Activated CD4-positive, alpha-beta memory T cell treated with anti-CD3 and anti-CD28 coated beads for 36 hours (primary cell): ENCODE measurements at regions not wholly inside any gene's neighbourhood (a gene's known extent, or its start where the extent isn't known, plus 50 kb on each side); places are given as distances from the start of the nearest gene placed in this dataset.
"Not testable (repeated sequence)": the region's sequence is repeated elsewhere in the genome, so short reads cannot be mapped to it uniquely, and the experiment has no call there.

Experiments used
- CTCF ChIA-PET: fragments of 350-600 bp; sonication (Branson Sonifier 250); formaldehyde crosslinking; loops from one replicate; lab custom pipeline; 2021; ENCODE audit warnings: antibody characterized with exemption, inconsistent platforms; lab: Charles Lee
- POLR2A ChIA-PET: fragments of 350-600 bp; sonication (Branson Sonifier 250); formaldehyde crosslinking; loops from one replicate; lab custom pipeline; 2021; ENCODE audit warnings: antibody characterized with exemption; lab: Charles Lee
- DNase-seq: peaks from one replicate; pipeline ENCODE4 v3.0.0-alpha.2; 2020
- H3K27ac Mint-ChIP-seq: one replicate; pipeline ENCODE4 v1.8.0; 2021; ENCODE audit warnings: mixed read lengths
- H3K27me3 Mint-ChIP-seq: one replicate; pipeline ENCODE4 v1.8.0; 2021; ENCODE audit warnings: mixed read lengths
- H3K36me3 Mint-ChIP-seq: one replicate; pipeline ENCODE4 v1.8.0; 2021; ENCODE audit warnings: mixed read lengths
- H3K4me1 Mint-ChIP-seq: one replicate; pipeline ENCODE4 v1.8.0; 2021; ENCODE audit warnings: low read depth, mixed read lengths
- H3K4me3 Mint-ChIP-seq: one replicate; pipeline ENCODE4 v1.8.0; 2021; ENCODE audit warnings: mild to moderate bottlenecking, mixed read lengths
- H3K9me3 Mint-ChIP-seq: one replicate; pipeline ENCODE4 v1.8.0; 2021; ENCODE audit warnings: mixed read lengths
- intact Hi-C: fragments of 100-400 bp; cut with micrococcal nuclease; formaldehyde crosslinking; loops from one replicate; pipeline ENCODE4 v1.15.1; 2023

DNA sequence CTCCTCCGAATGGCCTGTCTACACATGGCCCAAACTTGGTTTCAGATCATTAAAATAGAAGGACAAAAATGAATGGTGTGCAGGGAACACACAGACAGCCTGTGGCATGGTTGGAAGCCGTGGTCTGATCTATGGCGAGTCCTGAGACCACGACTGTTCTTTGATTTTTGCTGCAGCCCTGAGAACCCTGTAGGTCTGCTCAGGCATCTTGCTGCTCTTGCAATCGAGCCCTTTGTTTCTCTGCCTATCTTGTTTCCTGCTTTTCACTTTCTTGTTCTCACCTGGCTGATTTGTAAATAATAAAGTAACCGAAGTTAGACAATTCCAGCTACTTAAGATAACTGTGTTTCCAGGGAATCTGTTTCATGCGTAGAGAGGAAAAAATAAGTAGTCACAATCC, 54.1 kb upstream of the NBPF9 start:
- H3K9me3 Mint-ChIP-seq, POLR2A ChIA-PET, H3K36me3 Mint-ChIP-seq, H3K27me3 Mint-ChIP-seq, intact Hi-C loops, CTCF ChIA-PET: not testable (repeated sequence)
- Mint-ChIP-seq H3K27ac (peak overlapping the region; percentile 56), H3K4me1 (peaks cover 12% of the 10 kb centered on the region), H3K4me3 (peak overlapping the region; percentile 37)
- peak; percentile 8 for DNase-seq

DNA sequence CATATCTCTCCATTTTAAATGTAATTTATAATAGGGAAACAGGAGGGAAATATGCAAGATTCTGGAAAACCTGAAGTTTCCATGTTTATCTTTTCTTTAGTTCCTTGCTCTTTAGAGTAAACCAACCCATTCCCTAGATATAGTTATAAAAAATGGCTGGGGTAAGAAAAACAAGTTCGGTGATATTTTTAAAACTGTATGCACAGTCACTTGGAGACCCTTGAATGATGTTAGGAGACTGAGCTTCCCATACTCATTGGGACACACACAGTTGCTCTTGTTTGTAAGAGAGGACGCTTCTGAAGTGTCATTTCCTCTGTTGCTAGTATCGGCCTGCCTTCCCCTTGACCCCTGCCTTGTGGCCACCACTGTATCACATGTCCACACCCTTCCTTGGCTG, 55.0 kb upstream of the NBPF9 start:
- H3K36me3 Mint-ChIP-seq, CTCF ChIA-PET, H3K9me3 Mint-ChIP-seq, H3K4me3 Mint-ChIP-seq, H3K27me3 Mint-ChIP-seq, POLR2A ChIA-PET, intact Hi-C loops, H3K27ac Mint-ChIP-seq, DNase-seq: not testable (repeated sequence)
- peaks cover 12% of the 10 kb centered on the region for H3K4me1 Mint-ChIP-seq

DNA sequence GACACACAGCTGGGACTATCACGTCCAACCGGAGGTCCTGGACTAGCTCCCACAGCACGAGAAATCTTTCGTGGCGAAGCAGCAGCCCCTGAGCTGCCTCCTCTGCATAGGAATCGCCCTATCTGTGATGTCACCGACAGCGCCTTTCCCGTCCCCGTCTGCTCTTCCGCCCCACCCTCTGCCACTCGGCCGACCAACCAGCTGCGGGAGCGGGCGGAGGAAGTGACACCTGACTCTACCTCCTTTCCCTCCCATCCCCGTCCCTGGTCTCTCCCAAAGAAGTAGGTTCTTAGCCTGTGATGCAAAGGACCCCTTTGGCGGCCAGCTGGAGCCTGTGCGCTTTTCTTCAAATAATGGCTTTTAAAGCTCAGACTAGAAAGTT, 59.7 kb upstream of the NBPF9 start:
- POLR2A ChIA-PET, H3K4me3 Mint-ChIP-seq, H3K27ac Mint-ChIP-seq, H3K36me3 Mint-ChIP-seq, H3K4me1 Mint-ChIP-seq, H3K9me3 Mint-ChIP-seq, DNase-seq, H3K27me3 Mint-ChIP-seq, CTCF ChIA-PET, intact Hi-C loops: not testable (repeated sequence)

DNA sequence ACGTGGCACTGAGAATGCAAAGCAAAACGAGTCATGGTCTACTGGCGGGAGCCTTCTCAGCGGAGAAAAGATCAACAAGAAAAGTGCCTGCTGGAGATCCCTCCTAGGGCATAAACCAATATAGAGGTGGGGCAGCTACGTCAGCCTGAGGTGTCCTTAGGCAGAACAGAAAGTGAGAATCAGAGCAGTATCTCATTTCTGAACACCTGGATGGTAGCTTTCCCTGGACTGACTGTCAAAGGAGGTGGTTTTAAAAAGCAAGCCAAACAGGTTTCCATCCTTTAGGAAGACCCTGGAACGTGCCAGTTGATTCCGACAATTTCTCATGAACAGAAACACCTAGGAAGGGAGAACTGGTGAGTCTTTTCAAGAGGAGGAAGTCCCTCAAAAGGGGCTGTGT, 71.4 kb upstream of the NBPF9 start:
- POLR2A ChIA-PET, CTCF ChIA-PET, H3K27me3 Mint-ChIP-seq, H3K9me3 Mint-ChIP-seq, intact Hi-C loops, H3K36me3 Mint-ChIP-seq, H3K4me1 Mint-ChIP-seq: not testable (repeated sequence)
- peak overlapping the region; percentile 74 for H3K27ac Mint-ChIP-seq
- H3K4me3 Mint-ChIP-seq, result peak overlapping the region; percentile 73
- DNase-seq, result peak; percentile 36

DNA sequence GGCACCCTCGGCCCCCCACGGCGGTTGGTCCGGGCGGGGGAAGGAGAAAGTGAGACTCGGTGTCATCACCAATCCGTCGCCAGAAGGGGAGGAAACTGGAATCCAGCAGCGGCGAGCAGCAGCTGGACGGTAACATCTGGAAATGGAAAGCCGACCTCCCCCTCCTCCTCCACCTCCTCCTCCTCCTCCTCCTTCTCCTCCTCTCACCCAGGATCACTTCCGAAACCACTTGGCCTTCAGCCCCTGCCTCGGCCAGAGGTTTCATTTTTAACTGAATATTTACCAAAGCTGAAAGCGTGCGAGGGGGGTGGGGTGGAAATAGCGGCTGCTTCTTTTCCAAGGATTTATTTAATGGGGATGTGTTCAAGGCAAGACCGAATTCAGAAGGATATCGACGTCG, 72.5 kb upstream of the NBPF9 start:
- H3K36me3 Mint-ChIP-seq, intact Hi-C loops, H3K9me3 Mint-ChIP-seq, POLR2A ChIA-PET, H3K4me1 Mint-ChIP-seq, H3K27me3 Mint-ChIP-seq, CTCF ChIA-PET: not testable (repeated sequence)
- DNase-seq, result peak; percentile 17
- H3K27ac Mint-ChIP-seq, result peak overlapping the region; percentile 74
- H3K4me3 Mint-ChIP-seq, result peak overlapping the region; percentile 71

DNA sequence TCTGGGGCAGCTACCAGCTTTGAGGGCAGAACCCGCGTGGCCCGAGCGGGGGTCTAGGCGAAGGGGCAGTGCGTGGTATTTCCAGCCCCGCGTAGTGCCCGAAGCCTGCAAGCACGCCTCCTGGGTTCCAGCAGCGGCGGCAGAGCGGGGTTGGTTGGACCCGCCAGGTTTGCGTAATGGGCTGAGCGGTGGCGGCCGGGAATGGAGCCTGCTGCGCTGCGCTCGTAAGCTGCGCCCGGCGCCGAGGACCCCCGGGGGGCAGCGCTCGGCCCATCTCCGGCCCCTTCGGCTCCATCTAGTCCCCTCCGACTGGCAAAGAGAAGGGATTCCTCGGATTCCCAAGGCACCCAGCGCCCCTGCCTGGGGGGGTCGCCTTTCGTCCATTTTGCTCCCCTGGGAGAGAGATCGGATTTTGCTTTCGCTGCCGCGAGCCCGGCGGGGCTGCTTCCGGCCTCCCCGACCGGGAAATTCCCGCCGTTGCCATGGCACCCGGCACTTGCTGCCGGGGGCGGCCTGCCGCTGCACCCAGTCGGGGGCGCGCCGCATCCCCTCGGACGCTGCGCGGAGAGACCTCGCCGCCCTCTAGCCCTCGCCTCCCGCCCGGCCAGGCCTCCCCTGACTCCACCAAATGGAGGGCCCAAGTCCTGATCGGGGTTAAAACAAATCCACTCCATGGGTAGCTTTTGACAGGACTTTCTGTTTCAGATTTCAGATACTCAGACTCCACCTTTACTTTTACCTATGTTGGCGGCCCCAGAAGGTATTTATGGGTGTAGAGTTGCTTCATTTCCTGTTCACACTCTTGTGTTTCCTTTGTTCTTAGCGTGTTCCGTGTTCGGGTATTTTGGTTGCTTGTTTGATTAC, 73.3 kb upstream of the NBPF9 start:
- CTCF ChIA-PET, H3K36me3 Mint-ChIP-seq, intact Hi-C loops, POLR2A ChIA-PET, H3K27me3 Mint-ChIP-seq, H3K9me3 Mint-ChIP-seq, H3K4me1 Mint-ChIP-seq: not testable (repeated sequence)
- H3K27ac Mint-ChIP-seq, result peak overlapping the region; percentile 88
- peak overlapping the region; percentile 80 for H3K4me3 Mint-ChIP-seq
- DNase-seq, result peak; percentile 76

DNA sequence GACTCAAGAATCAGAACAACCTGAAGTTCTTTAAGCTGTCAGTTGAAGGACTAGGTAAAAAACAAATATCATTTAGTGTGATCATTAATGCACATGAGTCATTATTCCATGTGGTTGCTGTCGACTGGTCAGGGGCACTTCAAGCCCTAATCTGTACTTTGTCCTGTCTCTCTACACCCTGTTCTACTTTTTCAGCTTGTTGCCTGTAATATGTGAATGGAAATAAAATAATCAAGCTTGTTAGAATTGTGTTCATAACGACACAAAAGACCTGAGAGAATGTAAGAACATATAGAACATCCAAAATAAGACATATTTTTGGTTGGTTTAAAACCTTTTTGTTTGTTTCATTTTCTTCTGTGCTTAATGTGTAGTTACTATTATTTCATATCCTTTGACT, 87.4 kb upstream of the NBPF9 start:
- H3K4me3 Mint-ChIP-seq, POLR2A ChIA-PET, H3K36me3 Mint-ChIP-seq, intact Hi-C loops, H3K4me1 Mint-ChIP-seq, H3K27ac Mint-ChIP-seq, DNase-seq, CTCF ChIA-PET, H3K9me3 Mint-ChIP-seq, H3K27me3 Mint-ChIP-seq: not testable (repeated sequence)

DNA sequence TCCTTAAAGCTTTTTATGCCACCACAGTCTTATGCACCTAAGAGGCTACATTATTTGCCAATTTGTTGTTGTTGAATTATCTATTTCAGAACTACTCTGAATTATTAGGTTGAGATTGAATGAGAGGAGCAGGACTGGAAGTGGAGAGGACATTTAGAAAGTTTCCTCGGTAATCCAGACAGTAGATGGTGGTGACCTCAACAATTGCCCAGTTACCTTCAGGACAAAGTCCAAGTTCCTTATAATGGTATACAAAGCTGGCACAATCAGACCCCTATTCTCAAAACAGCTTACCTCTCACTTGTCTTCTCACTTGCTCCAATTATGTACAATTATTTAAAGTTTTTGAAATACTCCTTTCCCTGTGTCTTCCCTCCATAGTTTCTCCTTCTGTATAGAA, 93.3 kb upstream of the NBPF9 start:
- DNase-seq, POLR2A ChIA-PET, H3K27me3 Mint-ChIP-seq, H3K36me3 Mint-ChIP-seq, H3K9me3 Mint-ChIP-seq, H3K4me3 Mint-ChIP-seq, H3K4me1 Mint-ChIP-seq, H3K27ac Mint-ChIP-seq, intact Hi-C loops, CTCF ChIA-PET: not testable (repeated sequence)

DNA sequence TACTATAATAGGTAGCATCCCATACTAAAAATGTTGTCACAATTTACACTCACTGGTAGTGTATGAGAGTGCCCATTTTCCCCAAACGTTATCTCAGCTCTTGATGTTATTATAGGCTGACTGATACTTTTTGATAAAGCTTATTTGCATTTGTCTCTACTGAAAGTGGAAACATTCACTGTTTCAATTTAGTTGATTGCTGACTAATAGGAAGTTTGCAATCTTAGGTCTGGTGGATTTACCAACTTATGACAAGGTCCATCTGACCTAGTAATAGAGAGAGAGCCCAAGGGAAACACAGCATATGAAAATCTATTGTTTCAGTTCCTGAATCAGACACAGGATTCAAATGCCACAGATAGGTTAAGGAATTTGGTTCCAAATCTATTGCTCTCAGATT, 97.2 kb upstream of the NBPF9 start:
- H3K36me3 Mint-ChIP-seq, H3K4me1 Mint-ChIP-seq, CTCF ChIA-PET, H3K9me3 Mint-ChIP-seq, intact Hi-C loops, H3K27me3 Mint-ChIP-seq, DNase-seq, POLR2A ChIA-PET, H3K27ac Mint-ChIP-seq, H3K4me3 Mint-ChIP-seq: not testable (repeated sequence)

DNA sequence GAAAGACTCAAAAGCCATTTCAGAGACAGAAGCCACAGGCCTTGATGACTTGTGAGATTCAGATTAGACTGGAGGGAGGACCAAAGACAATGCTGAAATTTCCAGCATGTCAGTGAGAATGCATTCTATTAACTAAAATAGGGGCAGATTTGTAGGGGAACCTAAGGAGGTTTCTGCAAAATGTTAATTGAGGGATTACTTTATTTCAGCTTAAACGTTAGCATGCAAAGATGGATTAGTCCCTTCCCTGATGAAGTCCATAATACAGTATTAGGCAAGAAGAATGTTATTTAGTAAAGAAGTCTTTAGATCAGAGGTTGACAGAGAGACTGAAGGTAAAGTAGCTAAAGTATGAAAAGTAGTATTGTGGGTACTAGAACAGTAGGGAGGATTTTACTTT, 98.9 kb upstream of the NBPF9 start:
- H3K36me3 Mint-ChIP-seq, H3K27me3 Mint-ChIP-seq, H3K27ac Mint-ChIP-seq, POLR2A ChIA-PET, intact Hi-C loops, H3K4me1 Mint-ChIP-seq, CTCF ChIA-PET, DNase-seq, H3K4me3 Mint-ChIP-seq, H3K9me3 Mint-ChIP-seq: not testable (repeated sequence)

DNA sequence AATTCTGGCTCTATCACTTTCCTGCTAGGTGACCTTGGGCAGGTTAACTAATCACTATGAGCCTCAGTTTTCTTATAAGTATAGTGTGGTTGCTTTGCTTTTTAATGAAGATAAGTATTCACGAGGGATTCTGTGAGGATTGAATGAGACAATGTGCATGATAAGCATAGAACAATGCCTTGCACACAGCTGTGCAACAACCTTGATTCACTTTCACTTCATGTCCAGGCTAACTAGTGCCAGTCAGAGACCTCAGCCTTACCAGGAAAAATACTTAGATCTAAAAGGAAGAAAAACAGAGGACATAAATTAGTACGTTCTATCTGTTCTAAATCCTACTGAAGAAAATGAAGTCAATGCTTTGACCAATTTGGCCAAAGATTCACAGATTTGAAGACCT, 101.0 kb upstream of the NBPF9 start:
- intact Hi-C loops, H3K27ac Mint-ChIP-seq, DNase-seq, POLR2A ChIA-PET, H3K4me3 Mint-ChIP-seq, H3K9me3 Mint-ChIP-seq, H3K36me3 Mint-ChIP-seq, H3K27me3 Mint-ChIP-seq, CTCF ChIA-PET, H3K4me1 Mint-ChIP-seq: not testable (repeated sequence)

DNA sequence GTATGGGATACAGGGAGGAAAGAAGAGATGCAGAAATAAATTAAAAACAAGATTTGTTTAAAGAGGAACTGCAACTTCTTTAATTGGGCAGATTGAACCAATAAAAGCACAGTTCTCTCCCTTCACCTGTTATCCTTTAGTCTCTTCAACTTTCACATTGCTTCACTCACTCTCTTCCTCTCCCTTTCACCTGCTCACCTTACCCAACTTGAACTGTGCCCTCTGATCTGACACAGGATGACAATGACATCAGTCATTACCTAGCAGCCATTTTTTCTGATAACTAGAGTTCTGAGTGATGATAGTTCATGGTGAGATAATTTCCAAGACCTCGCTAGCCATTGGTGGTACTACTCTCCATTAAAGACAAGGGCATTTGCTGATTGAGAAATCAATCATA, 105.5 kb upstream of the NBPF9 start:
- H3K4me1 Mint-ChIP-seq, DNase-seq, CTCF ChIA-PET, intact Hi-C loops, H3K27me3 Mint-ChIP-seq, H3K27ac Mint-ChIP-seq, H3K36me3 Mint-ChIP-seq, H3K4me3 Mint-ChIP-seq, POLR2A ChIA-PET, H3K9me3 Mint-ChIP-seq: not testable (repeated sequence)

DNA sequence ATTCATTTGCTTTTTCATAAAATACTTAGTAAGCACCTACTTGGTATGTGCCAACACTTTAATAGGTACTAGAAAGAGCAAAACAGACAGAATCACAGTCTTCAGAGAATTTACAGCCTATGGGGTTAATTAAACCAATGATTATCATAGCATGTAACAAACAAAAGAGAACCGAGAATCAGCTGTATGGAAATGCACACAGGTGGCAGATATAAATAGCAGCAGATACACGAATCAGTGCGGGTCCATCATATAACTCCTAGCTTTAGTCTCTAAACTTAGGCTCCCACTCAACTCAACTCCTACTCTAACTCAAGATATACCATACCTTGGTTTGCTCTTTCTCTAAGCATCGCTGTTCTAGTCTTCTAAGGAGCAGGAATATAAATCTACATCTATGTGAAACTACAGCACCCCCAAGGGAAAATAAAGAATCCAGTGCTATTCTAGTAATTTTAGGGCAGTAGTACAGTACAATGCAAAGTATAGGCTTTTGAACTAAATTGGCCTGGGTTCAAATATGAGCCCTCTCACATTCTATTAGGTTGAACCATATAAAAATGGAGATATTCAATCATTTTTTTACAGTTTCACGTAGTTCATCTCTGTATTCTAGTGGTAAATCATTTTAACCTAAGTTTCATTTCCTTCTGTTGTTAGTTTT, 108.5 kb upstream of the NBPF9 start:
- H3K36me3 Mint-ChIP-seq, H3K27ac Mint-ChIP-seq, H3K27me3 Mint-ChIP-seq, H3K4me3 Mint-ChIP-seq, H3K4me1 Mint-ChIP-seq, POLR2A ChIA-PET, DNase-seq, CTCF ChIA-PET, H3K9me3 Mint-ChIP-seq, intact Hi-C loops: not testable (repeated sequence)
